ENCODE measurements at regions not wholly inside any gene's neighbourhood (a gene's known extent, or its start where the extent isn't known, plus 50 kb on each side); places are given as distances from the start of the nearest gene placed in this dataset.

GRCh38 chr10:71135236-71135635 lies 77.1 kb upstream of the UNC5B start:
- Histone ChIP-seq H3K27me3 (replicated peaks; ENCODE audit: insufficient read depth) (no peaks in the 10 kb centered on the region), H3K27ac (no peak overlapping the region), H3K9me3 (no peaks in the 10 kb centered on the region), H3K4me1 (ENCODE audit: control insufficient read depth in 1 of 2, low read depth in 2 of 2) (peaks cover 0 to 28% of the 10 kb centered on the region in 2 donors), H3K4me3 (no peak overlapping the region), H3K36me3 (no peaks in the 10 kb centered on the region)
- DNase-seq (ENCODE audit: low spot score) (no peak), ATAC-seq (ENCODE audit: insufficient number of reproducible peaks, low FRiP score, low read depth) (no peak)
- no peak for TF ChIP-seq CTCF (IDR thresholded peaks at IDR 0.05)

- Histone ChIP-seq H3K4me3 (no peak overlapping the region), H3K27me3 (replicated peaks; ENCODE audit: insufficient read depth) (no peaks in the 10 kb centered on the region), H3K9me3 (no peaks in the 10 kb centered on the region), H3K4me1 (ENCODE audit: control insufficient read depth in 1 of 2, low read depth in 2 of 2) (peaks cover 0 to 18% of the 10 kb centered on the region in 2 donors), H3K36me3 (no peaks in the 10 kb centered on the region), H3K27ac (no peak overlapping the region)
- DNase-seq (ENCODE audit: low spot score) (no peak), ATAC-seq (ENCODE audit: insufficient number of reproducible peaks, low FRiP score, low read depth) (no peak)
- no peak for TF ChIP-seq CTCF (IDR thresholded peaks at IDR 0.05)
Measured at GRCh38 chr10:71136036-71136721, 76.2 kb upstream of the UNC5B start.

GRCh38 chr10:71137701-71138100 lies 74.7 kb upstream of the UNC5B start:
- no peak for ATAC-seq (ENCODE audit: insufficient number of reproducible peaks, low FRiP score, low read depth)
- TF ChIP-seq CTCF (IDR thresholded peaks at IDR 0.05) = no peak
- DNase-seq (ENCODE audit: low spot score) = no peak
- Histone ChIP-seq H3K4me1 (ENCODE audit: control insufficient read depth in 1 of 2, low read depth in 2 of 2) (peaks cover 0 to 14% of the 10 kb centered on the region in 2 donors), H3K4me3 (no peak overlapping the region), H3K9me3 (no peaks in the 10 kb centered on the region), H3K27me3 (replicated peaks; ENCODE audit: insufficient read depth) (no peaks in the 10 kb centered on the region), H3K27ac (no peak overlapping the region), H3K36me3 (no peaks in the 10 kb centered on the region)

- Histone ChIP-seq H3K27me3 (replicated peaks; ENCODE audit: insufficient read depth) (no peaks in the 10 kb centered on the region), H3K4me3 (no peak overlapping the region), H3K27ac (no peak overlapping the region), H3K9me3 (no peaks in the 10 kb centered on the region), H3K4me1 (ENCODE audit: control insufficient read depth in 1 of 2, low read depth in 2 of 2) (peaks cover 0 to 20% of the 10 kb centered on the region in 2 donors), H3K36me3 (no peaks in the 10 kb centered on the region)
- no peak for DNase-seq (ENCODE audit: low spot score)
- ATAC-seq (ENCODE audit: insufficient number of reproducible peaks, low FRiP score, low read depth) = no peak
- TF ChIP-seq CTCF (IDR thresholded peaks at IDR 0.05) = no peak
Measured at GRCh38 chr10:71138166-71138830, 74.1 kb upstream of the UNC5B start.

DNA sequence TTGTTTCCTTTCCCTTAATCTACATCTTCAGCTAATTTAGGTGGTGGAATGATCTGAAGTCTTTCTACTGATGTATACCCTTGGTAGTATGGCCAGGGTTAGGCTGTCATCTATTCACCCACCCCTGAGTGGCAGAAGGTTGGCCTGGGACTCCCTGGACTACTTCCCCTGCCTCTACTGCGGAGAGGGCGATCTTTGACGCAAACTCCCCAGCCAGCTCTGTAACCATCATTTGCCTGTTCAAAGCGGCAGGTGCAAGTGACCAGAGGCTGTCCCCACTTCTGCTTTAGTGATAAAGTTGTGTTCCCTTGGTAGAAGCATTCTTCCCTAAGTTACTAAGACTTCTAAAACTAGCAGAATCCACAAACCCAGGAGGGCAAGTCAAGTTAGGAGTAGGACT lies 70.8 kb upstream of the UNC5B start:
- H3K27ac ChIP-seq = no peak overlapping the region
- no peak for TF ChIP-seq CTCF (IDR thresholded peaks at IDR 0.05)
- no peak for ATAC-seq (ENCODE audit: insufficient number of reproducible peaks, low FRiP score, low read depth)
- no peaks in the 10 kb centered on the region for H3K27me3 ChIP-seq (replicated peaks; ENCODE audit: insufficient read depth)
- H3K4me3 ChIP-seq = no peak overlapping the region
- no peaks in the 10 kb centered on the region for H3K36me3 ChIP-seq
- H3K4me1 ChIP-seq (ENCODE audit: control insufficient read depth in 1 of 2, low read depth in 2 of 2) = peaks cover 4 to 30% of the 10 kb centered on the region in 2 donors
- H3K9me3 ChIP-seq = no peaks in the 10 kb centered on the region
- DNase-seq (ENCODE audit: low spot score) = no peak

All from thoracic aorta (tissue), 2 donors.